GM23338 (cell line): ENCODE measurements at regions not wholly inside any gene's neighbourhood (a gene's known extent, or its start where the extent isn't known, plus 50 kb on each side); places are given as distances from the start of the nearest gene placed in this dataset.

ENCODE experiments used
- ATAC-seq: fragments of 200-7000 bp; cut with Tn5 transposase; 3 replicates; pipeline ENCODE4 v1.9.1; 2020
- DNase-seq: peaks from one replicate; pipeline ENCODE4 v3.0.0-alpha.2; 2015; ENCODE audit warnings: low spot score
- H2AFZ ChIP-seq: fragments of 200-600 bp; sonication (generic); 2 replicates; pipeline ENCODE4 v1.8.0; 2016; ENCODE audit warnings: antibody characterized with exemption, mild to moderate bottlenecking, moderate library complexity
- H3F3A ChIP-seq: fragments of 200-600 bp; sonication (generic); replicated peaks from 2 replicates; pipeline ENCODE4 v1.8.0; 2017; ENCODE audit warnings: antibody characterized with exemption, mixed run types, low read depth
- H3K27ac ChIP-seq: fragments of 200-600 bp; sonication (generic); 2 replicates; pipeline ENCODE4 v1.6.1; 2016; ENCODE audit warnings: low read depth
- H3K27me3 ChIP-seq: fragments of 200-600 bp; sonication (generic); 2 replicates; pipeline ENCODE4 v1.8.0; 2016; ENCODE audit warnings: mild to moderate bottlenecking, mixed run types, moderate library complexity; ENCODE audit not compliant: insufficient read depth
- H3K36me3 ChIP-seq: fragments of 200-600 bp; sonication (generic); 2 replicates; pipeline ENCODE4 v1.8.0; 2016; ENCODE audit warnings: mild to moderate bottlenecking; ENCODE audit not compliant: insufficient read depth
- H3K4me1 ChIP-seq: fragments of 200-600 bp; sonication (generic); 2 replicates; pipeline ENCODE4 v1.8.0; 2016; ENCODE audit warnings: mild to moderate bottlenecking, moderate library complexity; ENCODE audit not compliant: insufficient read depth
- H3K4me2 ChIP-seq: fragments of 200-600 bp; sonication (generic); 2 replicates; pipeline ENCODE4 v1.7.1; 2017; ENCODE audit warnings: mixed run types
- H3K4me3 ChIP-seq: fragments of 200-600 bp; sonication (generic); 2 replicates; pipeline ENCODE4 v1.6.1; 2016; ENCODE audit warnings: mixed run types
- H3K79me2 ChIP-seq: fragments of 200-600 bp; sonication (generic); replicated peaks from 2 replicates; pipeline ENCODE4 v1.8.0; 2017; ENCODE audit warnings: mild to moderate bottlenecking; ENCODE audit not compliant: insufficient read depth
- H3K9me2 ChIP-seq: fragments of 200-600 bp; sonication (generic); 2 replicates; pipeline ENCODE4 v1.8.0; 2017; ENCODE audit not compliant: insufficient read depth
- H4K20me1 ChIP-seq: fragments of 200-600 bp; sonication (generic); replicated peaks from 2 replicates; pipeline ENCODE4 v1.8.0; 2017; ENCODE audit warnings: mild to moderate bottlenecking; ENCODE audit not compliant: insufficient read depth
- H3K27ac Mint-ChIP-seq: 2 replicates; pipeline ENCODE4 v1.8.0; 2020; ENCODE audit warnings: inconsistent platforms, mild to moderate bottlenecking, moderate library complexity, mixed read lengths
- H3K27me3 Mint-ChIP-seq: 3 replicates; pipeline ENCODE4 v1.8.0; 2022; ENCODE audit warnings: low read depth, mild to moderate bottlenecking, moderate library complexity, mixed read lengths, inconsistent platforms; ENCODE audit not compliant: insufficient read depth, poor library complexity
- H3K36me3 Mint-ChIP-seq: 3 replicates; pipeline ENCODE4 v1.8.0; 2021; ENCODE audit warnings: low read depth, mild to moderate bottlenecking, inconsistent platforms, moderate library complexity, mixed read lengths
- H3K4me1 Mint-ChIP-seq: 3 replicates; pipeline ENCODE4 v1.8.0; 2020; ENCODE audit warnings: mild to moderate bottlenecking, inconsistent platforms, mixed read lengths
- H3K4me3 Mint-ChIP-seq: 3 replicates; pipeline ENCODE4 v1.8.0; 2021; ENCODE audit warnings: moderate library complexity, mild to moderate bottlenecking, inconsistent platforms, mixed read lengths
- H3K9me3 Mint-ChIP-seq: 3 replicates; pipeline ENCODE4 v1.8.0; 2020; ENCODE audit warnings: moderate library complexity, mild to moderate bottlenecking, inconsistent platforms, mixed read lengths
- CREB1 ChIP-seq: fragments of 250-450 bp; sonication (Bioruptor Pico); IDR thresholded peaks from 2 replicates; pipeline ENCODE4 v1.5.0; 2020; ENCODE audit warnings: low read depth, mild to moderate bottlenecking, moderate library complexity
- CTCF ChIP-seq, 2 experiments: fragments of 200-600 bp in 1 of 2; sonication (generic) in 1 of 2; conservative IDR thresholded peaks; 2 replicates each; pipeline versions ENCODE4 v1.5.1 to v1.6.1; 2016 to 2017; ENCODE audit warnings: antibody characterized with exemption in 2 of 2, low read depth in 2 of 2, mild to moderate bottlenecking in 2 of 2, moderate library complexity in 1 of 2
- EZH2 ChIP-seq: fragments of 200-600 bp; sonication (generic); IDR thresholded peaks from one replicate; pipeline ENCODE4 v1.8.0; 2017; ENCODE audit warnings: antibody characterized with exemption, mild to moderate bottlenecking, low read depth; ENCODE audit not compliant: unreplicated experiment
- EZH2phosphoT487 ChIP-seq: fragments of 200-600 bp; sonication (generic); IDR thresholded peaks from one replicate; pipeline ENCODE4 v1.8.1; 2018; ENCODE audit warnings: antibody characterized with exemption; ENCODE audit not compliant: unreplicated experiment
- JUNB ChIP-seq: IDR thresholded peaks from one replicate; pipeline ENCODE4 v1.6.1; 2016; ENCODE audit warnings: antibody characterized with exemption; ENCODE audit not compliant: unreplicated experiment
- NANOG ChIP-seq: IDR thresholded peaks from 2 replicates; pipeline ENCODE4 v1.6.1; 2016; ENCODE audit warnings: antibody characterized with exemption, borderline replicate concordance
- POLR2AphosphoS5 ChIP-seq: IDR thresholded peaks from 2 replicates; pipeline ENCODE4 v1.6.1; 2016; ENCODE audit warnings: antibody characterized with exemption, low read depth
- STAT1 ChIP-seq: IDR thresholded peaks from one replicate; pipeline ENCODE4 v1.6.1; 2016; ENCODE audit warnings: antibody characterized with exemption; ENCODE audit not compliant: unreplicated experiment
- ZNF114 ChIP-seq: fragments of 250-450 bp; sonication (Bioruptor Pico); IDR thresholded peaks from 2 replicates; pipeline ENCODE4 v1.5.0; 2020; ENCODE audit warnings: mild to moderate bottlenecking, moderate library complexity
- ZNF331 ChIP-seq: fragments of 250-450 bp; sonication (Bioruptor Pico); IDR thresholded peaks from 2 replicates; pipeline ENCODE4 v1.5.0; 2020; ENCODE audit warnings: low read depth, mild to moderate bottlenecking, moderate library complexity

DNA sequence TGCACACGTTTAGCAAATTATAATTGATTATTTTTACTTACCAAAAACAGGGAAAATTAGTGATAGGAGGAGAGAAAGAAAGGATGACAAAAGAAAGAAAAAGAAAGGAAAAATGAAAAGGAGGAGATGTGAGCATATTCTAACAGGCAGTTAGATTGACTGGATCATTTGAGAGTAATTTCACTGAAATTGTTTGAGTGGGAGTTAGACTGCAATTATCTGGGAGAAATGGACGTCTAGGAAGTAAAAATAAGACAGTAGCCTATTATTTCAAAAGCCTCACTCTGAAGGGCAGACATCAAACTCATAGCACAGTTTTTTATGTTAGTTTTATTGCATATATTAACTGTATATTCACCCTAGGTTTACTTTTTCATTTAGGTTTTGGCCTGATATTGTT is 272.8 kb upstream of the POU1F1 start:
- Histone ChIP-seq H3K27me3 (no peaks in the 10 kb centered on the region), H3K4me2 (no peak overlapping the region), H3K36me3 (no peaks in the 10 kb centered on the region), H4K20me1 (no peaks in the 10 kb centered on the region), H3F3A (no peaks in the 10 kb centered on the region), H3K4me3 (no peak overlapping the region), H3K79me2 (no peaks in the 10 kb centered on the region), H3K9me2 (no peaks in the 10 kb centered on the region), H2AFZ (no peak overlapping the region; the same call in 1 of the 2 replicates), H3K27ac (no peak overlapping the region), H3K4me1 (no peaks in the 10 kb centered on the region)
- ATAC-seq (no peak), DNase-seq (no peak)
- TF ChIP-seq STAT1, result no peak
- Mint-ChIP-seq H3K27me3 (no peaks in the 10 kb centered on the region), H3K9me3 (peaks cover 12% of the 10 kb centered on the region; the same call in 2 of the 3 replicates), H3K4me1 (no peaks in the 10 kb centered on the region), H3K36me3 (peaks cover 11% of the 10 kb centered on the region; the same call in 2 of the 3 replicates), H3K4me3 (no peak overlapping the region), H3K27ac (no peak overlapping the region)

DNA sequence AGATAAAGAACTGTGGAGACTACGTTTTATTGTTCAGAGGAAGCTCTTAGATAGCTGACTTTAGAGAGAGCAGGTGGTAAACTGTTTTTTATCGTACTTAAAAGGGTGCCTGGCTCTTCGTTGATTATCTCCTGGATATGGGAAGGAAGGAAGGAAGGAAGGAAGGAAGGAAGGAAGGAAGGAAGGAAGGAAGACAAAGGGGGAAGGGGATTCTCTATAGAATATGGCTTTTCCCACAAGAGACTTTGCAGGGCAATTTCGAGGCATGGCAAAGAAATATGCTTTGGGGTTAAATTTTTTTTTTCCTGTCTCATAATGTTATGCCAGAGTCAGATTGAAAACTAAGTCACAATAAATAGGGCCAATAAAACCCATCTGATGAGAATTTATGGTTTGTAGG is 271.9 kb upstream of the POU1F1 start:
- no peak for DNase-seq
- ATAC-seq, result no peak
- Mint-ChIP-seq H3K27me3 (no peaks in the 10 kb centered on the region), H3K27ac (no peak overlapping the region), H3K4me1 (no peaks in the 10 kb centered on the region), H3K9me3 (peaks cover 17% of the 10 kb centered on the region), H3K4me3 (no peak overlapping the region), H3K36me3 (peaks cover 16% of the 10 kb centered on the region; the same call in 2 of the 3 replicates)
- H3K4me1 ChIP-seq, result no peaks in the 10 kb centered on the region
- H3K9me2 ChIP-seq, result no peaks in the 10 kb centered on the region
- H2AFZ ChIP-seq, result no peak overlapping the region
- no peaks in the 10 kb centered on the region for H4K20me1 ChIP-seq
- no peaks in the 10 kb centered on the region for H3F3A ChIP-seq
- no peaks in the 10 kb centered on the region for H3K79me2 ChIP-seq
- H3K27ac ChIP-seq, result no peak overlapping the region
- no peak for TF ChIP-seq EZH2
- TF ChIP-seq ZNF114 (CRISPR knock-in tag), result no peak
- TF ChIP-seq NANOG, result no peak
- no peak for TF ChIP-seq EZH2phosphoT487
- no peak for TF ChIP-seq STAT1
- TF ChIP-seq POLR2AphosphoS5, result no peak
- TF ChIP-seq JUNB, result no peak
- H3K4me3 ChIP-seq, result no peak overlapping the region
- no peaks in the 10 kb centered on the region for H3K36me3 ChIP-seq
- H3K4me2 ChIP-seq, result no peak overlapping the region
- no peaks in the 10 kb centered on the region for H3K27me3 ChIP-seq

- no peak overlapping the region for H3K4me3 ChIP-seq
- H3K27me3 Mint-ChIP-seq, result no peaks in the 10 kb centered on the region
- no peaks in the 10 kb centered on the region for H3K27me3 ChIP-seq
- H3K36me3 Mint-ChIP-seq, result peaks cover 22% of the 10 kb centered on the region; the same call in 2 of the 3 replicates
- no peak overlapping the region for H3K27ac ChIP-seq
- no peak for ATAC-seq
- no peak overlapping the region for H3K4me3 Mint-ChIP-seq
- H3K4me2 ChIP-seq, result no peak overlapping the region
- H3K9me3 Mint-ChIP-seq, result peaks cover 24% of the 10 kb centered on the region
- H2AFZ ChIP-seq, result no peak overlapping the region
- no peaks in the 10 kb centered on the region for H3K36me3 ChIP-seq
- H3F3A ChIP-seq, result no peaks in the 10 kb centered on the region
- H3K4me1 Mint-ChIP-seq, result no peaks in the 10 kb centered on the region; the same call in 2 of the 3 replicates
- H4K20me1 ChIP-seq, result no peaks in the 10 kb centered on the region
- no peaks in the 10 kb centered on the region for H3K79me2 ChIP-seq
- 0 out of 2 replicates have a peak overlapping the region, but pooled peaks have one; percentile 40 for H3K27ac Mint-ChIP-seq
- H3K9me2 ChIP-seq, result no peaks in the 10 kb centered on the region
- H3K4me1 ChIP-seq, result no peaks in the 10 kb centered on the region
- DNase-seq, result no peak
- TF ChIP-seq CTCF (conservative IDR thresholded peaks at IDR 0.05; ENCODE audit: low read depth in 2 of 2), result no peak
- no peak for TF ChIP-seq STAT1
- TF ChIP-seq NANOG, result no peak
- no peak for TF ChIP-seq POLR2AphosphoS5
- TF ChIP-seq ZNF114 (CRISPR knock-in tag), result no peak
- no peak for TF ChIP-seq CREB1 (CRISPR knock-in tag)
- TF ChIP-seq ZNF331 (CRISPR knock-in tag), result no peak
Measured at GRCh38 chr3:87546216-87546615, 269.8 kb upstream of the POU1F1 start.
